Panc1 (cell line): ENCODE measurements at regions not wholly inside any gene's neighbourhood (a gene's known extent, or its start where the extent isn't known, plus 50 kb on each side); places are given as distances from the start of the nearest gene placed in this dataset.

Experiments
- ATAC-seq: fragments of 200-7000 bp; cut with Tn5 transposase; 2 replicates; pipeline ENCODE4 v1.9.1; 2020; ENCODE audit warnings: mild to moderate bottlenecking, moderate library complexity
- BruUV-seq: library from RNA; stranded (reverse); fragments of 400-500 nt; replicated peaks from 2 replicates; lab custom pipeline; 2021; lab: Mats Ljungman, UMichigan
- CTCF ChIA-PET: fragments of 300-600 bp; sonication (Branson Sonifier 250); formaldehyde crosslinking; loops from one replicate; lab custom pipeline; 2022; ENCODE audit warnings: antibody characterized with exemption; lab: Charles Lee
- POLR2A ChIA-PET: fragments of 300-600 bp; sonication (Branson Sonifier 250); formaldehyde crosslinking; loops from one replicate; lab custom pipeline; 2022; ENCODE audit warnings: antibody characterized with exemption; lab: Charles Lee
- DNase-seq: peaks from one replicate; pipeline ENCODE4 v3.0.0-alpha.2; 2010; ENCODE audit warnings: low read depth, low spot score
- H3K27ac ChIP-seq: 2 replicates; pipeline ENCODE4 v1.5.1; 2011; ENCODE audit warnings: mild to moderate bottlenecking, low read length, inconsistent platforms
- H3K27me3 ChIP-seq: fragments of 200-500 bp; sonication (Bioruptor generic); 2 replicates; pipeline ENCODE4 v1.6.0; 2014; ENCODE audit warnings: low read length, inconsistent platforms; ENCODE audit not compliant: control insufficient read depth, insufficient read depth
- H3K36me3 ChIP-seq: fragments of 200-500 bp; sonication (Bioruptor generic); 2 replicates; pipeline ENCODE4 v1.5.1; 2014; ENCODE audit warnings: inconsistent platforms, mild to moderate bottlenecking, low read length, moderate library complexity; ENCODE audit not compliant: control insufficient read depth, insufficient read depth
- H3K4me1 ChIP-seq: 2 replicates; pipeline ENCODE4 v1.5.1; 2011; ENCODE audit warnings: inconsistent platforms, mild to moderate bottlenecking, low read length, moderate library complexity; ENCODE audit not compliant: control insufficient read depth, insufficient read depth
- H3K4me3 ChIP-seq, 2 experiments: 2 replicates each; pipeline ENCODE4 v1.5.1; 2011 to 2012; ENCODE audit warnings: low read depth in 2 of 2, low read length in 2 of 2, mild to moderate bottlenecking in 2 of 2, inconsistent platforms in 1 of 2, moderate library complexity in 1 of 2
- H3K9me3 ChIP-seq: fragments of 200-500 bp; sonication (Bioruptor generic); 2 replicates; pipeline ENCODE4 v1.5.1; 2014; ENCODE audit warnings: low read depth, mild to moderate bottlenecking, inconsistent platforms, low read length, moderate library complexity; ENCODE audit not compliant: control insufficient read depth, insufficient read depth
- CTCF ChIP-seq: fragments of 450-650 bp; IDR thresholded peaks from 2 replicates; pipeline ENCODE4 v1.5.1; 2017; ENCODE audit warnings: mild to moderate bottlenecking
- POLR2AphosphoS5 ChIP-seq: IDR thresholded peaks from 2 replicates; pipeline ENCODE4 v1.6.1; 2012; ENCODE audit warnings: mild to moderate bottlenecking, low read depth, low read length, moderate library complexity
- REST ChIP-seq, 2 experiments: IDR thresholded peaks; 2 replicates each; pipeline ENCODE4 v1.6.1; 2011 to 2012; ENCODE audit warnings: low read depth in 2 of 2, control low read depth in 1 of 2, low read length in 1 of 2, mild to moderate bottlenecking in 1 of 2, moderate library complexity in 1 of 2; ENCODE audit not compliant: insufficient read depth in 1 of 2
- SIN3A ChIP-seq: IDR thresholded peaks from 2 replicates; pipeline ENCODE4 v1.6.1; 2012; ENCODE audit warnings: low read depth, mild to moderate bottlenecking, low read length, moderate library complexity, borderline replicate concordance; ENCODE audit not compliant: insufficient read depth
- TCF7L2 ChIP-seq: IDR thresholded peaks from 2 replicates; pipeline ENCODE4 v1.6.1; 2011; ENCODE audit warnings: mild to moderate bottlenecking, low read depth, low read length, inconsistent platforms
- in situ Hi-C: cut with HindIII; loops from 2 replicates; pipeline ENCODE4 v1.10.0; 2016; ENCODE audit warnings: low sequenced_read_pairs, low pct_unique_long_range_greater_than_20kb
- intact Hi-C: fragments of 100-400 bp; cut with micrococcal nuclease; formaldehyde crosslinking; loops from one replicate; pipeline ENCODE4 v1.10.0; 2022; ENCODE audit not compliant: unreplicated experiment

- intact Hi-C loops: no loop called here
- in situ Hi-C loops: no loop called here
- CTCF ChIA-PET: interaction anchor here (0.6 kb wide), 1 partner anchor 432 kb away, joined by 3 read pairs; no protein-coding TSS in a partner anchor
- Histone ChIP-seq H3K27me3 (no peaks in the 10 kb centered on the region), H3K4me3 (no peak overlapping the region), H3K27ac (peak overlapping the region; percentile 91; the same call in 1 of the 2 replicates), H3K36me3 (no peaks in the 10 kb centered on the region), H3K9me3 (peaks cover 16% of the 10 kb centered on the region; the same call in 1 of the 2 replicates), H3K4me1 (peaks cover 32% of the 10 kb centered on the region)
- TF ChIP-seq REST (IDR thresholded peaks at IDR 0.05; ENCODE audit: insufficient read depth in 1 of 2, low read depth in 2 of 2, low read length in 1 of 2): no peak
- TF ChIP-seq CTCF: no peak
- no peak for TF ChIP-seq TCF7L2
- no peak for TF ChIP-seq POLR2AphosphoS5
- TF ChIP-seq SIN3A: no peak
- DNase-seq (no peak), ATAC-seq (no peak)
- POLR2A ChIA-PET: no interaction called here
- BruUV-seq: no TSS peak
Observed at GRCh38 chr12:46553911-46554310, 181.3 kb upstream of the SLC38A2 start.

- peaks cover 32% of the 10 kb centered on the region for H3K4me1 ChIP-seq
- intact Hi-C loops: no loop called here
- in situ Hi-C loops: no loop called here
- ChIA-PET CTCF (no interaction called here), POLR2A (no interaction called here)
- no TSS peak for BruUV-seq
- DNase-seq: no peak
- TF ChIP-seq TCF7L2: no peak
- no peak for TF ChIP-seq REST (IDR thresholded peaks at IDR 0.05; ENCODE audit: insufficient read depth in 1 of 2, low read depth in 2 of 2, low read length in 1 of 2)
- TF ChIP-seq POLR2AphosphoS5: no peak
- H3K27me3 ChIP-seq: no peaks in the 10 kb centered on the region
- H3K27ac ChIP-seq: peak overlapping the region; percentile 41; the same call in 1 of the 2 replicates
- peaks cover 18% of the 10 kb centered on the region; the same call in 1 of the 2 replicates for H3K9me3 ChIP-seq
- H3K36me3 ChIP-seq: no peaks in the 10 kb centered on the region
- no peak for ATAC-seq
- no peak overlapping the region for H3K4me3 ChIP-seq
Observed at GRCh38 chr12:46553266-46553665, 180.7 kb upstream of the SLC38A2 start.
